Gastroesophageal sphincter (tissue), 4 donors: ENCODE measurements at regions not wholly inside any gene's neighbourhood (a gene's known extent, or its start where the extent isn't known, plus 50 kb on each side); places are given as distances from the start of the nearest gene placed in this dataset.

Experiments used
- ATAC-seq: fragments of 150-250 bp; one replicate; pipeline ENCODE4 v1.9.1; 2016; ENCODE audit warnings: mild to moderate bottlenecking, moderate library complexity
- H3K27ac ChIP-seq, 4 donors: fragments of 200-600 bp; sonication (generic) in 3 of 4; 1 replicate in 3 of 4; 2 replicates in 1 of 4; pipeline ENCODE4 v1.5.1; 2016 to 2019
- H3K27me3 ChIP-seq: fragments of 200-600 bp; sonication (generic); one replicate; pipeline ENCODE4 v1.5.1; 2019
- H3K36me3 ChIP-seq, 2 donors: fragments of 200-600 bp; sonication (generic); one replicate each; pipeline ENCODE4 v1.5.1; 2019; ENCODE audit warnings: control low read depth in 1 of 2
- H3K4me1 ChIP-seq, 3 donors: fragments of 200-600 bp; sonication (generic); 1 replicate in 2 of 3; 2 replicates in 1 of 3; pipeline ENCODE4 v1.5.1; 2016 to 2019; ENCODE audit warnings: control low read depth in 2 of 3
- H3K4me3 ChIP-seq, 2 donors: fragments of 200-600 bp; sonication (generic); one replicate each; pipeline ENCODE4 v1.5.1; 2019; ENCODE audit warnings: mild to moderate bottlenecking in 1 of 2, moderate library complexity in 1 of 2
- H3K9me3 ChIP-seq, 3 donors: fragments of 200-600 bp; sonication (generic); one replicate each; pipeline ENCODE4 v1.5.1; 2017 to 2019; ENCODE audit warnings: control low read depth in 2 of 3
- CTCF ChIP-seq, 4 experiments: fragments of 200-600 bp in 2 of 4; fragments of 450-650 bp in 2 of 4; sonication (generic) in 1 of 4; IDR thresholded peaks; one replicate each; pipeline ENCODE4 v1.5.1; 2017 to 2019; ENCODE audit warnings: antibody characterized with exemption in 4 of 4, mild to moderate bottlenecking in 2 of 4, moderate library complexity in 2 of 4
- EP300 ChIP-seq: sonication (generic); formaldehyde crosslinking; IDR thresholded peaks from one replicate; pipeline ENCODE4 v1.6.1; 2017; ENCODE audit warnings: antibody characterized with exemption, mild to moderate bottlenecking
- POLR2A ChIP-seq, 2 donors: fragments of 450-650 bp; IDR thresholded peaks; one replicate each; pipeline ENCODE4 v1.6.1; 2017; ENCODE audit warnings: antibody characterized with exemption in 2 of 2, mild to moderate bottlenecking in 2 of 2, moderate library complexity in 1 of 2
- POLR2AphosphoS5 ChIP-seq: sonication (generic); formaldehyde crosslinking; IDR thresholded peaks from one replicate; pipeline ENCODE4 v1.6.1; 2017; ENCODE audit warnings: antibody characterized with exemption
- WGBS, 2 donors: methylation state at CpG; one replicate each; pipeline ENCODE4 v1.1.5; 2018; ENCODE audit warnings: low coverage in 1 of 2; 5-methylcytosine and 5-hydroxymethylcytosine counted together

- Histone ChIP-seq H3K27me3 (no peaks in the 10 kb centered on the region), H3K4me1 (no peaks in the 10 kb centered on the region), H3K36me3 (no peaks in the 10 kb centered on the region), H3K4me3 (no peak overlapping the region), H3K27ac (no peak overlapping the region), H3K9me3 (no peaks in the 10 kb centered on the region)
- 97 to 100% methylated on average over 3 of the region's 3 CpGs for WGBS, 2 donors
- ATAC-seq, result no peak
- TF ChIP-seq CTCF (IDR thresholded peaks at IDR 0.05) (no peak), EP300 (no peak), POLR2AphosphoS5 (no peak)
These were observed 140.7 kb upstream of the FN1 start for GRCh38 chr2:215576572-215576971.

- Histone ChIP-seq H3K4me1 (no peaks in the 10 kb centered on the region), H3K4me3 (no peak overlapping the region), H3K27ac (no peak overlapping the region), H3K36me3 (no peaks in the 10 kb centered on the region), H3K9me3 (no peaks in the 10 kb centered on the region), H3K27me3 (no peaks in the 10 kb centered on the region)
- TF ChIP-seq EP300 (no peak), POLR2A (IDR thresholded peaks at IDR 0.05) (no peak), POLR2AphosphoS5 (no peak), CTCF (IDR thresholded peaks at IDR 0.05) (no peak)
- ATAC-seq, result peak; percentile 50
These were observed 137.6 kb upstream of the FN1 start for GRCh38 chr2:215573496-215573895.

GRCh38 chr2:215572341-215572848 is 136.5 kb upstream of the FN1 start:
- H3K27ac ChIP-seq, result no peak overlapping the region
- no peaks in the 10 kb centered on the region for H3K4me1 ChIP-seq
- 56 to 62% methylated on average over 2 of the region's 2 CpGs for WGBS, 2 donors
- ATAC-seq, result no peak
- H3K9me3 ChIP-seq, result no peaks in the 10 kb centered on the region
- TF ChIP-seq POLR2AphosphoS5, result no peak
- TF ChIP-seq POLR2A (IDR thresholded peaks at IDR 0.05), result no peak
- TF ChIP-seq EP300, result no peak
- no peak for TF ChIP-seq CTCF (IDR thresholded peaks at IDR 0.05)
- H3K27me3 ChIP-seq, result no peaks in the 10 kb centered on the region
- no peaks in the 10 kb centered on the region for H3K36me3 ChIP-seq
- no peak overlapping the region for H3K4me3 ChIP-seq

- no peak overlapping the region for H3K4me3 ChIP-seq
- no peak for ATAC-seq
- no peaks in the 10 kb centered on the region for H3K27me3 ChIP-seq
- no peak overlapping the region for H3K27ac ChIP-seq
- no peaks in the 10 kb centered on the region for H3K36me3 ChIP-seq
- TF ChIP-seq POLR2A (IDR thresholded peaks at IDR 0.05), result no peak
- H3K9me3 ChIP-seq, result no peaks in the 10 kb centered on the region
- WGBS, 2 donors, result 47 to 55% methylated on average over 1 of the region's 1 CpG
- H3K4me1 ChIP-seq, result no peaks in the 10 kb centered on the region
These were observed 135.8 kb upstream of the FN1 start for GRCh38 chr2:215571689-215572088.

GRCh38 chr2:215567504-215567903 is 131.6 kb upstream of the FN1 start:
- Histone ChIP-seq H3K27ac (no peak overlapping the region), H3K4me3 (no peak overlapping the region), H3K4me1 (no peaks in the 10 kb centered on the region), H3K9me3 (no peaks in the 10 kb centered on the region), H3K36me3 (no peaks in the 10 kb centered on the region), H3K27me3 (no peaks in the 10 kb centered on the region)
- ATAC-seq, result no peak
- 89 to 98% methylated on average over 4 to 5 of the region's 5 CpGs for WGBS, 2 donors
- TF ChIP-seq CTCF (IDR thresholded peaks at IDR 0.05), result no peak
- no peak for TF ChIP-seq POLR2A (IDR thresholded peaks at IDR 0.05)
- TF ChIP-seq POLR2AphosphoS5, result no peak
- no peak for TF ChIP-seq EP300
